ENCODE measurements at regions not wholly inside any gene's neighbourhood (a gene's known extent, or its start where the extent isn't known, plus 50 kb on each side); places are given as distances from the start of the nearest gene placed in this dataset.

DNA sequence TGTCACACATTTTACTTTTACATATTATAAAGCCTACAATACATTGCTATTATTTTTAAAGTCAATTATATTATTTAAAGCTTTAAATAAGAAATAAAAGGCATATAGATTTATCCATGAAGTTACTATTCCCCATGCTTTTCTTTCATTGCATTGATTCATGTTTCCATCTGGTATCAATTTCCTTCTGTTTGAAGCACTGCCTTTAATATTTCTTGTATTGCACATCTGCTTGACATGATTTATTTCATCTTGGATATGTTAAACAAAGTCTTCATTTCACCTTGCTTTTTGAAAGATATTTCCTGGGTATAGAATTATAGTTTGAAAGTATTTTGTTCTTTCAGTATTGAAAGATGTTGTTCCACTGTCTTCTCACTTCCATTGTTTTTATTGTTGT lies 174.3 kb upstream of the MBNL1 start:
- no peak overlapping the region for H4K5ac ChIP-seq (ENCODE audit: insufficient read length, low read depth, low read length)
- H2BK5ac ChIP-seq (ENCODE audit: insufficient read length, low read length): no peak overlapping the region
- no peak overlapping the region for H2AFZ ChIP-seq (ENCODE audit: low read length)
- DNase-seq: no peak
- Mint-ChIP-seq H3K27ac (no peak overlapping the region), H3K27me3 (ENCODE audit: low read depth) (no peaks in the 10 kb centered on the region), H3K4me3 (no peak overlapping the region), H3K4me1 (0 out of 4 replicates have a peak, but pooled peaks cover 0 to 3% of the 10 kb centered on the region in 2 experiments), H3K36me3 (ENCODE audit: insufficient read depth in 1 of 3, low read depth in 3 of 3) (no peaks in the 10 kb centered on the region), H3K9me3 (no peaks in the 10 kb centered on the region)
- H3K23me2 ChIP-seq (ENCODE audit: insufficient read length, low read depth, low read length, poor library complexity, severe bottlenecking): no peaks in the 10 kb centered on the region
- H3K4ac ChIP-seq (ENCODE audit: low read depth, low read length): no peak overlapping the region
- no peak overlapping the region for H2BK20ac ChIP-seq (ENCODE audit: low read depth, low read length, poor library complexity, severe bottlenecking)
- no peak overlapping the region for H4K8ac ChIP-seq (replicated peaks; ENCODE audit: insufficient read length, low read depth, low read length)
- H3K18ac ChIP-seq (ENCODE audit: insufficient read length, low read depth, low read length): no peak overlapping the region
- H2BK15ac ChIP-seq (ENCODE audit: low read depth, low read length): no peak overlapping the region
- no peak overlapping the region for H2AK5ac ChIP-seq (ENCODE audit: insufficient read length, low read length)
- H3K4me1 ChIP-seq (ENCODE audit: insufficient read depth, low read length): no peaks in the 10 kb centered on the region
- no peak overlapping the region for H3T11ph ChIP-seq (ENCODE audit: low read length)
- no peaks in the 10 kb centered on the region for H3K79me1 ChIP-seq (ENCODE audit: insufficient read depth, low read depth, low read length, poor library complexity, severe bottlenecking)
- TF ChIP-seq, protein P1, sequence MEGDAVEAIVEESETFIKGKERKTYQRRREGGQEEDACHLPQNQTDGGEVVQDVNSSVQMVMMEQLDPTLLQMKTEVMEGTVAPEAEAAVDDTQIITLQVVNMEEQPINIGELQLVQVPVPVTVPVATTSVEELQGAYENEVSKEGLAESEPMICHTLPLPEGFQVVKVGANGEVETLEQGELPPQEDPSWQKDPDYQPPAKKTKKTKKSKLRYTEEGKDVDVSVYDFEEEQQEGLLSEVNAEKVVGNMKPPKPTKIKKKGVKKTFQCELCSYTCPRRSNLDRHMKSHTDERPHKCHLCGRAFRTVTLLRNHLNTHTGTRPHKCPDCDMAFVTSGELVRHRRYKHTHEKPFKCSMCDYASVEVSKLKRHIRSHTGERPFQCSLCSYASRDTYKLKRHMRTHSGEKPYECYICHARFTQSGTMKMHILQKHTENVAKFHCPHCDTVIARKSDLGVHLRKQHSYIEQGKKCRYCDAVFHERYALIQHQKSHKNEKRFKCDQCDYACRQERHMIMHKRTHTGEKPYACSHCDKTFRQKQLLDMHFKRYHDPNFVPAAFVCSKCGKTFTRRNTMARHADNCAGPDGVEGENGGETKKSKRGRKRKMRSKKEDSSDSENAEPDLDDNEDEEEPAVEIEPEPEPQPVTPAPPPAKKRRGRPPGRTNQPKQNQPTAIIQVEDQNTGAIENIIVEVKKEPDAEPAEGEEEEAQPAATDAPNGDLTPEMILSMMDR (conservative IDR thresholded peaks at IDR 0.05): no peak
- H3K4me2 ChIP-seq (ENCODE audit: insufficient read depth, insufficient read length, low read length): no peak overlapping the region
- H3K9ac ChIP-seq (ENCODE audit: extremely low read depth, insufficient read length, low read length): no peak overlapping the region
- no peaks in the 10 kb centered on the region for H3K79me2 ChIP-seq (ENCODE audit: insufficient read depth, low read length)
- H3K23ac ChIP-seq (ENCODE audit: insufficient read length, low read depth, low read length): no peak overlapping the region
- H3K27ac ChIP-seq (ENCODE audit: insufficient read length, low read depth, low read length): no peak overlapping the region
- H2BK120ac ChIP-seq (ENCODE audit: low read depth, low read length, poor library complexity, severe bottlenecking): no peak overlapping the region
- H3K56ac ChIP-seq (ENCODE audit: insufficient read length, low read depth, low read length): no peak overlapping the region
- no peaks in the 10 kb centered on the region for H3K9me3 ChIP-seq (ENCODE audit: control insufficient read depth, low read depth, low read length)
- no peak overlapping the region for H3K14ac ChIP-seq (ENCODE audit: insufficient read depth, low read length)
- H4K91ac ChIP-seq (ENCODE audit: insufficient read length, low read depth, low read length): no peak overlapping the region
- no peak overlapping the region for H2BK12ac ChIP-seq (ENCODE audit: insufficient read length, low read depth, low read length)
- H4K20me1 ChIP-seq (ENCODE audit: control insufficient read depth, insufficient read depth, insufficient read length): no peaks in the 10 kb centered on the region
- H3K27me3 ChIP-seq (ENCODE audit: insufficient read depth, low read length): no peaks in the 10 kb centered on the region

Data from H9 (cell line).